H1 (cell line): ENCODE measurements at regions not wholly inside any gene's neighbourhood (a gene's known extent, or its start where the extent isn't known, plus 50 kb on each side); places are given as distances from the start of the nearest gene placed in this dataset.

Experiments used
- CTCF ChIA-PET: fragments of 300-600 bp; sonication (Branson Sonifier 250); formaldehyde crosslinking; loops from one replicate; lab custom pipeline; 2021; ENCODE audit not compliant: partially characterized antibody; lab: Charles Lee
- POLR2A ChIA-PET: fragments of 300-600 bp; sonication (Branson Sonifier 250); formaldehyde crosslinking; loops from one replicate; lab custom pipeline; 2021; ENCODE audit warnings: inconsistent platforms; ENCODE audit not compliant: partially characterized antibody; lab: Charles Lee
- DNase-seq, 2 experiments: peaks; one replicate each; pipeline versions ENCODE4 v3.0.0 to v3.0.0-alpha.2; 2010 to 2022; ENCODE audit warnings: low spot score in 2 of 2, low read depth in 1 of 2, mixed read lengths in 1 of 2
- FAIRE-seq: peaks from 2 replicates; lab custom pipeline; 2011; peaks lifted over from hg19 to GRCh38; lab: Jason Lieb, UNC
- H2AFZ ChIP-seq: 2 replicates; pipeline ENCODE4 v1.8.1; 2012; ENCODE audit warnings: low read length, inconsistent platforms
- H2AK5ac ChIP-seq: 2 replicates; pipeline ENCODE4 v1.6.1; 2013; ENCODE audit warnings: low read depth, low read length
- H2BK120ac ChIP-seq: replicated peaks from 2 replicates; pipeline ENCODE3; 2013; ENCODE audit warnings: low read depth, low read length, inconsistent platforms
- H2BK12ac ChIP-seq: 2 replicates; pipeline ENCODE4 v1.6.1; 2013; ENCODE audit warnings: low read depth, low read length
- H2BK15ac ChIP-seq: 2 replicates; pipeline ENCODE4 v1.6.1; 2013; ENCODE audit warnings: low read length
- H2BK20ac ChIP-seq: 2 replicates; pipeline ENCODE4 v1.6.1; 2013; ENCODE audit warnings: low read length
- H2BK5ac ChIP-seq: 2 replicates; pipeline ENCODE4 v1.6.1; 2013; ENCODE audit warnings: low read depth, low read length
- H3K14ac ChIP-seq: 2 replicates; pipeline ENCODE4 v1.6.1; 2013; ENCODE audit warnings: inconsistent platforms; ENCODE audit not compliant: insufficient read length
- H3K18ac ChIP-seq: 2 replicates; pipeline ENCODE4 v1.6.1; 2013; ENCODE audit warnings: low read length; ENCODE audit errors: extremely low read depth
- H3K23ac ChIP-seq: 2 replicates; pipeline ENCODE4 v1.6.1; 2013; ENCODE audit warnings: inconsistent platforms; ENCODE audit not compliant: insufficient read length
- H3K23me2 ChIP-seq: 2 replicates; pipeline ENCODE4 v1.6.1; 2013; ENCODE audit warnings: low read depth, low read length
- H3K27ac ChIP-seq: 2 replicates; pipeline ENCODE4 v1.6.1; 2011; ENCODE audit warnings: low read depth, low read length, inconsistent platforms
- H3K27me3 ChIP-seq, 4 experiments: replicated peaks in 1 of 4; 1 replicate in 1 of 4; 2 replicates in 3 of 4; pipeline versions ENCODE4 v1.6.1 to v1.8.1; 2011 to 2013; ENCODE audit warnings: low read length in 3 of 4, mild to moderate bottlenecking in 3 of 4, inconsistent platforms in 2 of 4, mixed read lengths in 2 of 4, moderate library complexity in 1 of 4; ENCODE audit not compliant: control insufficient read depth in 3 of 4, insufficient read depth in 3 of 4; ENCODE audit errors: extremely low read depth in 1 of 4
- H3K36me3 ChIP-seq, 4 experiments: 2 replicates each; pipeline versions ENCODE4 v1.6.1 to v1.8.1; 2011 to 2013; ENCODE audit warnings: mild to moderate bottlenecking in 4 of 4, low read length in 3 of 4, moderate library complexity in 2 of 4, control low read depth in 1 of 4, inconsistent platforms in 1 of 4; ENCODE audit not compliant: insufficient read depth in 4 of 4, control insufficient read depth in 2 of 4
- H3K4ac ChIP-seq: replicated peaks from 2 replicates; pipeline ENCODE3; 2013; ENCODE audit warnings: low read length, low read depth, mixed read lengths, inconsistent platforms; ENCODE audit not compliant: insufficient read length
- H3K4me1 ChIP-seq, 4 experiments: replicated peaks in 1 of 4; 1 replicate in 1 of 4; 2 replicates in 3 of 4; pipeline versions ENCODE4 v1.6.1 to v1.8.1; 2011 to 2013; ENCODE audit warnings: low read length in 3 of 4, inconsistent platforms in 2 of 4, mixed read lengths in 1 of 4; ENCODE audit not compliant: insufficient read depth in 4 of 4, control insufficient read depth in 3 of 4
- H3K4me2 ChIP-seq, 2 experiments: 2 replicates each; pipeline versions ENCODE4 v1.6.1 to v1.8.1; 2011 to 2013; ENCODE audit warnings: low read depth in 2 of 2, low read length in 2 of 2, control low read depth in 1 of 2, inconsistent platforms in 1 of 2, mild to moderate bottlenecking in 1 of 2; ENCODE audit not compliant: insufficient read depth in 1 of 2
- H3K4me3 ChIP-seq, 4 experiments: fragments of 200-600, 300-600 bp in 1 of 4; sonication (generic), shearing (Covaris generic), sonication (Bioruptor Twin) in 1 of 4; 2 replicates each; pipeline versions ENCODE4 v1.5.1 to v1.8.1; 2011 to 2016; ENCODE audit warnings: low read length in 4 of 4, low read depth in 3 of 4, control low read depth in 2 of 4, inconsistent platforms in 2 of 4, mild to moderate bottlenecking in 2 of 4, mixed read lengths in 1 of 4, moderate library complexity in 1 of 4; ENCODE audit not compliant: insufficient read depth in 2 of 4; ENCODE audit errors: extremely low read depth in 1 of 4
- H3K56ac ChIP-seq: replicated peaks from 2 replicates; pipeline ENCODE3; 2013; ENCODE audit warnings: low read depth, mild to moderate bottlenecking, mixed read lengths, low read length, inconsistent platforms; ENCODE audit not compliant: insufficient read length
- H3K79me1 ChIP-seq: 2 replicates; pipeline ENCODE4 v1.6.1; 2013; ENCODE audit warnings: low read depth, low read length, control low read depth
- H3K79me2 ChIP-seq, 2 experiments: 2 replicates each; pipeline versions ENCODE4 v1.6.1 to v1.8.1; 2012 to 2013; ENCODE audit warnings: low read length in 2 of 2, mild to moderate bottlenecking in 2 of 2, inconsistent platforms in 1 of 2; ENCODE audit not compliant: insufficient read depth in 2 of 2, control insufficient read depth in 1 of 2
- H3K9ac ChIP-seq, 4 experiments: replicated peaks in 1 of 4; 1 replicate in 1 of 4; 2 replicates in 3 of 4; pipeline versions ENCODE4 v1.6.1 to v1.8.1; 2011 to 2013; ENCODE audit warnings: low read depth in 3 of 4, low read length in 3 of 4, control low read depth in 2 of 4, mild to moderate bottlenecking in 2 of 4, moderate library complexity in 2 of 4, inconsistent platforms in 1 of 4; ENCODE audit errors: extremely low read depth in 1 of 4
- H3K9me3 ChIP-seq, 2 experiments: 2 replicates each; pipeline versions ENCODE4 v1.6.1 to v1.8.1; 2012 to 2013; ENCODE audit warnings: mild to moderate bottlenecking in 2 of 2, moderate library complexity in 2 of 2, control low read depth in 1 of 2, inconsistent platforms in 1 of 2, low read depth in 1 of 2, low read length in 1 of 2, mixed read lengths in 1 of 2; ENCODE audit not compliant: insufficient read depth in 2 of 2
- H4K20me1 ChIP-seq, 2 experiments: replicated peaks in 1 of 2; 2 replicates each; pipeline versions ENCODE3 to v1.8.1; 2011 to 2013; ENCODE audit warnings: inconsistent platforms in 2 of 2, low read length in 2 of 2, mild to moderate bottlenecking in 1 of 2; ENCODE audit not compliant: insufficient read depth in 2 of 2, control insufficient read depth in 1 of 2
- H4K5ac ChIP-seq: 2 replicates; pipeline ENCODE4 v1.6.1; 2013; ENCODE audit warnings: low read length, low read depth, mixed read lengths, inconsistent platforms; ENCODE audit not compliant: insufficient read length
- H4K8ac ChIP-seq: 2 replicates; pipeline ENCODE4 v1.8.0; 2013; ENCODE audit warnings: mild to moderate bottlenecking, moderate library complexity, low read length, inconsistent platforms; ENCODE audit not compliant: insufficient read depth; ENCODE audit errors: extremely low read depth
- H4K91ac ChIP-seq: replicated peaks from 2 replicates; pipeline ENCODE3; 2013; ENCODE audit warnings: low read length, mixed read lengths, inconsistent platforms; ENCODE audit not compliant: insufficient read length
- WGBS, 2 experiments: shearing (Covaris generic) in 1 of 2; methylation state at CpG; one replicate each; pipeline versions ENCODE4 v1.1.6 to v1.1.7; 2013 to 2015; ENCODE audit warnings: low lambda C conversion rate in 2 of 2, mixed read lengths in 2 of 2, inconsistent platforms in 1 of 2, low coverage in 1 of 2, missing lambda C conversion rate in 1 of 2; ENCODE audit not compliant: insufficient replicate concordance in 2 of 2, insufficient coverage in 1 of 2, insufficient read length in 1 of 2; ENCODE audit errors: extremely low coverage in 1 of 2, missing lambda C conversion rate in 1 of 2; 5-methylcytosine and 5-hydroxymethylcytosine counted together
- TF ChIP-seq, protein P1 (sequence below): fragments of 300-600 bp; sonication (generic); IDR thresholded peaks from 2 replicates; pipeline ENCODE4 v1.7.1; 2012; ENCODE audit warnings: low read length, moderate library complexity, mild to moderate bottlenecking, inconsistent platforms; ENCODE audit not compliant: insufficient replicate concordance

DNA sequence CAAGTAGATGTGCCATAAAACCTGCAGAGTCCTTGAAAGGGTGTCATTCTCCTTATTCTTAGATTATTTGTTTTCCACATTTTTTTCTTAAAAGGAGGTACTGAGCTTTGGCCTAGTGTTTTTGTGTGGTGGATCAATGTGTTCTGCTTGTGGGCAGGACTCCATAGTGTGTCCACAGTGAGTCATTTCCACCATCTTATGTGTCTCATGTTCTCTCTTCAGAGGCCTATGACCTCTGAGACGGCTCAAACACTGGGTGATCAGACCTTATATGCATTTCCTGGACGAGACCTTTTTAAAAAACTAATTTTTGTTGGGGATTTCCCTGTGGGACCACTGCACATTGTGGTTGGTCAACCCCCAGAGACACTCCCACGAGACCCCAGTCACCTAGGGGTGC, 93.4 kb downstream of the CHCHD4 start:
- Histone ChIP-seq H3K14ac (no peak overlapping the region), H2AFZ (no peak overlapping the region), H3K27ac (no peak overlapping the region), H2BK120ac (no peak overlapping the region), H3K36me3 (no peaks in the 10 kb centered on the region), H3K18ac (no peak overlapping the region), H3K4me1 (no peaks in the 10 kb centered on the region), H3K9ac (no peak overlapping the region), H2AK5ac (no peak overlapping the region), H3K4me2 (no peak overlapping the region), H4K8ac (no peak overlapping the region), H3K23ac (no peak overlapping the region), H3K4me3 (no peak overlapping the region), H2BK20ac (no peak overlapping the region), H3K4ac (no peak overlapping the region), H2BK15ac (no peak overlapping the region), H3K79me1 (no peaks in the 10 kb centered on the region), H4K91ac (no peak overlapping the region), H2BK5ac (no peak overlapping the region), H3K9me3 (peaks cover 18 to 20% of the 10 kb centered on the region in 2 experiments), H3K23me2 (no peaks in the 10 kb centered on the region), H4K5ac (no peak overlapping the region), H4K20me1 (no peaks in the 10 kb centered on the region), H3K27me3 (no peaks in the 10 kb centered on the region), H3K56ac (no peak overlapping the region), H2BK12ac (no peak overlapping the region), H3K79me2 (no peaks in the 10 kb centered on the region)
- ChIA-PET POLR2A (interaction anchor here (0.9 kb wide), 1 partner anchor 94 kb away, joined by 3 read pairs; no protein-coding TSS in a partner anchor), CTCF (no interaction called here)
- WGBS, 2 experiments, result 86% methylated on average over 3 of the region's 3 CpGs; no CpG with 5 or more reads in 1 of the 2 experiments
- DNase-seq (no peak), FAIRE-seq (no peak)
- TF ChIP-seq, protein P1, sequence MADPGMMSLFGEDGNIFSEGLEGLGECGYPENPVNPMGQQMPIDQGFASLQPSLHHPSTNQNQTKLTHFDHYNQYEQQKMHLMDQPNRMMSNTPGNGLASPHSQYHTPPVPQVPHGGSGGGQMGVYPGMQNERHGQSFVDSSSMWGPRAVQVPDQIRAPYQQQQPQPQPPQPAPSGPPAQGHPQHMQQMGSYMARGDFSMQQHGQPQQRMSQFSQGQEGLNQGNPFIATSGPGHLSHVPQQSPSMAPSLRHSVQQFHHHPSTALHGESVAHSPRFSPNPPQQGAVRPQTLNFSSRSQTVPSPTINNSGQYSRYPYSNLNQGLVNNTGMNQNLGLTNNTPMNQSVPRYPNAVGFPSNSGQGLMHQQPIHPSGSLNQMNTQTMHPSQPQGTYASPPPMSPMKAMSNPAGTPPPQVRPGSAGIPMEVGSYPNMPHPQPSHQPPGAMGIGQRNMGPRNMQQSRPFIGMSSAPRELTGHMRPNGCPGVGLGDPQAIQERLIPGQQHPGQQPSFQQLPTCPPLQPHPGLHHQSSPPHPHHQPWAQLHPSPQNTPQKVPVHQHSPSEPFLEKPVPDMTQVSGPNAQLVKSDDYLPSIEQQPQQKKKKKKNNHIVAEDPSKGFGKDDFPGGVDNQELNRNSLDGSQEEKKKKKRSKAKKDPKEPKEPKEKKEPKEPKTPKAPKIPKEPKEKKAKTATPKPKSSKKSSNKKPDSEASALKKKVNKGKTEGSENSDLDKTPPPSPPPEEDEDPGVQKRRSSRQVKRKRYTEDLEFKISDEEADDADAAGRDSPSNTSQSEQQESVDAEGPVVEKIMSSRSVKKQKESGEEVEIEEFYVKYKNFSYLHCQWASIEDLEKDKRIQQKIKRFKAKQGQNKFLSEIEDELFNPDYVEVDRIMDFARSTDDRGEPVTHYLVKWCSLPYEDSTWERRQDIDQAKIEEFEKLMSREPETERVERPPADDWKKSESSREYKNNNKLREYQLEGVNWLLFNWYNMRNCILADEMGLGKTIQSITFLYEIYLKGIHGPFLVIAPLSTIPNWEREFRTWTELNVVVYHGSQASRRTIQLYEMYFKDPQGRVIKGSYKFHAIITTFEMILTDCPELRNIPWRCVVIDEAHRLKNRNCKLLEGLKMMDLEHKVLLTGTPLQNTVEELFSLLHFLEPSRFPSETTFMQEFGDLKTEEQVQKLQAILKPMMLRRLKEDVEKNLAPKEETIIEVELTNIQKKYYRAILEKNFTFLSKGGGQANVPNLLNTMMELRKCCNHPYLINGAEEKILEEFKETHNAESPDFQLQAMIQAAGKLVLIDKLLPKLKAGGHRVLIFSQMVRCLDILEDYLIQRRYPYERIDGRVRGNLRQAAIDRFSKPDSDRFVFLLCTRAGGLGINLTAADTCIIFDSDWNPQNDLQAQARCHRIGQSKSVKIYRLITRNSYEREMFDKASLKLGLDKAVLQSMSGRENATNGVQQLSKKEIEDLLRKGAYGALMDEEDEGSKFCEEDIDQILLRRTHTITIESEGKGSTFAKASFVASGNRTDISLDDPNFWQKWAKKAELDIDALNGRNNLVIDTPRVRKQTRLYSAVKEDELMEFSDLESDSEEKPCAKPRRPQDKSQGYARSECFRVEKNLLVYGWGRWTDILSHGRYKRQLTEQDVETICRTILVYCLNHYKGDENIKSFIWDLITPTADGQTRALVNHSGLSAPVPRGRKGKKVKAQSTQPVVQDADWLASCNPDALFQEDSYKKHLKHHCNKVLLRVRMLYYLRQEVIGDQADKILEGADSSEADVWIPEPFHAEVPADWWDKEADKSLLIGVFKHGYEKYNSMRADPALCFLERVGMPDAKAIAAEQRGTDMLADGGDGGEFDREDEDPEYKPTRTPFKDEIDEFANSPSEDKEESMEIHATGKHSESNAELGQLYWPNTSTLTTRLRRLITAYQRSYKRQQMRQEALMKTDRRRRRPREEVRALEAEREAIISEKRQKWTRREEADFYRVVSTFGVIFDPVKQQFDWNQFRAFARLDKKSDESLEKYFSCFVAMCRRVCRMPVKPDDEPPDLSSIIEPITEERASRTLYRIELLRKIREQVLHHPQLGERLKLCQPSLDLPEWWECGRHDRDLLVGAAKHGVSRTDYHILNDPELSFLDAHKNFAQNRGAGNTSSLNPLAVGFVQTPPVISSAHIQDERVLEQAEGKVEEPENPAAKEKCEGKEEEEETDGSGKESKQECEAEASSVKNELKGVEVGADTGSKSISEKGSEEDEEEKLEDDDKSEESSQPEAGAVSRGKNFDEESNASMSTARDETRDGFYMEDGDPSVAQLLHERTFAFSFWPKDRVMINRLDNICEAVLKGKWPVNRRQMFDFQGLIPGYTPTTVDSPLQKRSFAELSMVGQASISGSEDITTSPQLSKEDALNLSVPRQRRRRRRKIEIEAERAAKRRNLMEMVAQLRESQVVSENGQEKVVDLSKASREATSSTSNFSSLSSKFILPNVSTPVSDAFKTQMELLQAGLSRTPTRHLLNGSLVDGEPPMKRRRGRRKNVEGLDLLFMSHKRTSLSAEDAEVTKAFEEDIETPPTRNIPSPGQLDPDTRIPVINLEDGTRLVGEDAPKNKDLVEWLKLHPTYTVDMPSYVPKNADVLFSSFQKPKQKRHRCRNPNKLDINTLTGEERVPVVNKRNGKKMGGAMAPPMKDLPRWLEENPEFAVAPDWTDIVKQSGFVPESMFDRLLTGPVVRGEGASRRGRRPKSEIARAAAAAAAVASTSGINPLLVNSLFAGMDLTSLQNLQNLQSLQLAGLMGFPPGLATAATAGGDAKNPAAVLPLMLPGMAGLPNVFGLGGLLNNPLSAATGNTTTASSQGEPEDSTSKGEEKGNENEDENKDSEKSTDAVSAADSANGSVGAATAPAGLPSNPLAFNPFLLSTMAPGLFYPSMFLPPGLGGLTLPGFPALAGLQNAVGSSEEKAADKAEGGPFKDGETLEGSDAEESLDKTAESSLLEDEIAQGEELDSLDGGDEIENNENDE, result no peak
